Muscle layer of colon (tissue), 2 donors: ENCODE measurements at regions not wholly inside any gene's neighbourhood (a gene's known extent, or its start where the extent isn't known, plus 50 kb on each side); places are given as distances from the start of the nearest gene placed in this dataset.
"Not testable (repeated sequence)": the region's sequence is repeated elsewhere in the genome, so short reads cannot be mapped to it uniquely, and the experiment has no call there.

Experiments
- H3K27ac ChIP-seq: one replicate; pipeline ENCODE4 v1.7.0; 2013; ENCODE audit warnings: low read depth, mild to moderate bottlenecking, low read length, moderate library complexity
- H3K27me3 ChIP-seq, 2 donors: one replicate each; pipeline ENCODE4 v1.7.0; 2013; ENCODE audit warnings: low read length in 2 of 2, mild to moderate bottlenecking in 2 of 2; ENCODE audit not compliant: insufficient read depth in 2 of 2, control insufficient read depth in 1 of 2
- H3K36me3 ChIP-seq: one replicate; pipeline ENCODE4 v1.7.0; 2013; ENCODE audit warnings: mild to moderate bottlenecking, low read length; ENCODE audit not compliant: insufficient read depth
- H3K4me1 ChIP-seq: one replicate; pipeline ENCODE4 v1.7.0; 2013; ENCODE audit warnings: mild to moderate bottlenecking, low read length; ENCODE audit not compliant: insufficient read depth
- H3K4me3 ChIP-seq, 2 donors: one replicate each; pipeline ENCODE4 v1.7.0; 2013; ENCODE audit warnings: low read length in 2 of 2, low read depth in 1 of 2, mild to moderate bottlenecking in 1 of 2, moderate library complexity in 1 of 2
- H3K9ac ChIP-seq: one replicate; pipeline ENCODE4 v1.7.0; 2013; ENCODE audit warnings: low read length
- H3K9me3 ChIP-seq: one replicate; pipeline ENCODE4 v1.7.0; 2013; ENCODE audit warnings: mild to moderate bottlenecking, low read length
- donor health status: abdominal sarcoma.
- donor health status: Adenocarcinoma of cecum.

DNA sequence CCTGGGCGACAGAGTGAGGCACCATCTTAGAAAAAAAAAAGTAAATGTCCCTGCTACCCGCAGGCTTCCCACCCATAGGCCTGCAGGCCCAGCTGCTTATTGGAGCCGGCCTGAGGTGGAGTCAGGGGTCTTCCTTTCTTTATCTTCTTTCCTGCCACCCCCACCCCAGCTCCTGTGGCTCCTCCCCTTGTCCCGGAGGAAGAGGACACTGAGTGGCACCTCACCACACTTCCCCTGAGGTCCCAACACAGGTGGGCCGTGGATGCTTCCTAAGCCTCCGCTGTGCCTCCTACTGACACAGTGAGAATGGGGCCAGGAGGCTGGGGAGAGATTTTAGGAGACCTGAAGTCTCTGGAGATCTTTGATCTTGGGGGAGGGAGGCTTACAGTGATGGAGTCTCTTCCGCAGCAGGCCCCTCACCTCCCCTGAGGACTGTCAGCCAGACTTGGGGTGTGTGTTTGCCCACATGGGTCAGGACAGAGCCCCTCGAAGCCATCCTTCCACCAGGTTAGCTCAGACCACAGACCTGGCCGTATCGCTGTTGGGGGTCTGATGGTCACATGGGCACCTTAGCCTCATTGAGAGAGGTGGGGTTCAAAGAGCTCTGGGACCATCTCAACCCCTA, 135.4 kb upstream of the IER5L start:
- Histone ChIP-seq H3K36me3 (no peaks in the 10 kb centered on the region), H3K9me3 (no peaks in the 10 kb centered on the region), H3K4me3 (no peak overlapping the region), H3K27me3 (no peaks in the 10 kb centered on the region), H3K27ac (no peak overlapping the region), H3K9ac (no peak overlapping the region), H3K4me1 (peaks cover 18% of the 10 kb centered on the region)

DNA sequence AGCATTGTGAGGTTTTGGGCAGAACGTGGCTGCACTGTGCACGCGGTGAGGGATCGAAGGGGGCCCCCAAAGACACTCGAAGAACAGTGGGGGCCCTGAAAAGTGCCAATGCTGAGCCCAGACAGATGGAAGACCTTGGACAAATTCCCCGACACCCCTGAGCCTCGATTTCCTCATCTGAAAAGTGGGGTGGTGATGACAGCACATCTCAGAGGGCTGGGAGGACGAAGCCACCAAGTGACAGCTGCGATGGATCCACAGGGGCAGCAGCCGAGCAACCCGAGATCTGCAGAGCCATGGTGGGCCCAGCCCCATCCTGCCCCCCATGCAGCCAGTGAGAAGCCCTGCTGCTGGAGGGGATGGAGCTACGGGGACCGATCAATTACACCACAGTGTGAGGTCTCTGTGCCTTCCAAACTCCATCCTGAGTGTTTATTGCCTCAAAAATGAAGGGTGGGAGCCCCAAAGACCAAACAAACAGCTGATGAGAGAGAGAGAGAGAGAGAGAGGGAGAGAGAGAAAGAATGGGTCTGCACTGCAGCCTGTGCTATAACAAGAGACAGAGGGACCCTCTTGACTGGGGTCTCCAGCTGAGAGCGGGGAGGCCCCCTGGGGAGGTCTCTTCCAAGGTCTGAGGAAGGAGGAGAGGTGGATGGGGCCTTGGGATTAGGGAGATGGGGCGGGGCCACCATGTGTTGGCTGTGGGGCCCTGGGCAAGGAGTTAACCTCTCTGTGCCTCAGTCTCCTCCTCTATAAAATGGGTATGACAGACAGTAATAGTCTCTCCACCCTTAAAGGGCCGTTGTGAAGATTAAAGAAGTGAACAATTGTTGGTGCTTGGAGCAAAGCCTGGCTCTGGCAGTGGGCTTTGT, 134.4 kb upstream of the IER5L start:
- H3K27me3 ChIP-seq: no peaks in the 10 kb centered on the region
- H3K9ac ChIP-seq: no peak overlapping the region
- H3K9me3 ChIP-seq: no peaks in the 10 kb centered on the region
- no peaks in the 10 kb centered on the region for H3K36me3 ChIP-seq
- H3K4me3 ChIP-seq: no peak overlapping the region
- peaks cover 10% of the 10 kb centered on the region for H3K4me1 ChIP-seq
- H3K27ac ChIP-seq: no peak overlapping the region

DNA sequence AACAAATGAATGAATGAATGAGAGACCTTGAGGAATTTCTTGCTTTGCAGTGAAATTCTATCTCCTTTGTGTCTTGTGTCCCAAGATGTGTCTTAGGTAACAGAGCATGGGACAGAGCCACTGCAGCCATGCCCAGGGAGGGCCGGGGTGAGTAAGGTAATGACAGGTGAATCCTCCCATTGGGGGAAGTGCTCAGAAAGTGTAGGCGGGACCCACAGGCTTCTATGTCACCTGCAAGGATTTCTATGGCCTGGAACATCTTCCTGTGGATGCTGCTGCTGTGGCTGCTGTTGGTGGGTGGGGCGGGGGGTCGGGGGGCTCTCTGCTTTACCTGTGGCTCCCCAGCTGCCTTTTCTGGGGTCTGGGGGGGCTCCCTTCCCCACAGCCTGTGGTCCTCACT, 133.6 kb upstream of the IER5L start:
- H3K9me3 ChIP-seq: no peaks in the 10 kb centered on the region
- H3K27ac ChIP-seq: no peak overlapping the region
- no peak overlapping the region for H3K4me3 ChIP-seq
- H3K36me3 ChIP-seq: no peaks in the 10 kb centered on the region
- H3K27me3 ChIP-seq: no peaks in the 10 kb centered on the region
- no peak overlapping the region for H3K9ac ChIP-seq
- H3K4me1 ChIP-seq: peaks cover 8% of the 10 kb centered on the region

DNA sequence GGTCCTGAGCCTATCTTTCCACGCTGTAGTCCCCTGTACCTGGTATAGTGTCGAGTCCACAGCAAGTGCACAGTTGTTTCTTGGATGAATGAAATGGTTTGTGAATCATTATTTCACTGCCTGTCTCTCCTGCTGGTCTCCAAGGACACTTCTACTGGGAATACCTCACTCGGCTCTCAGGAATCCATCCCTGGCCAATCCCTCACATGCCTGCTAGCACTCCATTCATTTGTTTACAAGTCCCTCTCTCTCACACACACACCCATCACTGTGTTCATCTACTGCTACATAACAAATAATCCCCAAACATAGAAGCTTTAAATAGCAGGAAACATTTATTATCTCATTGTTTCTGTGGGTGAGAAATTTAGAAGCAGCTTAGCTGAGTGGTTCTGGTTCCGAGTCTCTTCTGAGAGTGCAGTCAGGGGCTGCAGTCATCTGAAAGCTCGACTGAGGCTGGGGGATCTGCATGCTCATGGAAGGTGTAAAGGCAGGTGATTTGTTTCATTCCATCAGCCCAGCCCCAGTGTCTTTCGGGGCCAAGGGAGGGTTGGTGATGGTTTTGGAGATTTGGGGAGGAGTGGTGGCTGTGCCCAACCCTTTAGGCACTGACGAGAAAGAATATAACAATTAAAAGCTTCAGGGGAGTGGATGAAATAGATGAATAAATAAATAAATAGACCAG, 132.7 kb upstream of the IER5L start:
- H3K4me3 ChIP-seq: no peak overlapping the region
- no peaks in the 10 kb centered on the region for H3K4me1 ChIP-seq
- H3K36me3 ChIP-seq: no peaks in the 10 kb centered on the region
- H3K9ac ChIP-seq: no peak overlapping the region
- no peaks in the 10 kb centered on the region for H3K9me3 ChIP-seq
- no peak overlapping the region for H3K27ac ChIP-seq
- H3K27me3 ChIP-seq: no peaks in the 10 kb centered on the region

DNA sequence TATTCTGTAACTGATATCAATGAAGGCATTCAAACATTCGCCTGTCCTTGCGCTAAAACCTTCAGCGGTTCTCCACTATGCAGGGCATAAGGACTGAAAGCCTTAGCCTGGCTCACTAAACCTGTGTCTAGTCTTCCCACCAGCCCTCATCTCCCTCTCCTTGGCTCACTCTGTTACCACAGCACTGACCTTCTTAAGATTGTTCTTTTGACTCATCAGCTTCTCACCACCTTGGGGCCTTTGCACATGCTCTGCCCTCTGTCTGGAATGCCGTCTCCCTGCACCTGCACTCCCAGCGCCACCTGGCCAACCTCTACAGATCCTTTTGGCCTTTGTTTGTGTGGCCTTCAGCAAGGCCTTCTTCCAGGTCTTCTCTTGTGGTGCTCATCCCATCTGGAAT, 131.8 kb upstream of the IER5L start:
- H3K4me1 ChIP-seq: no peaks in the 10 kb centered on the region
- H3K36me3 ChIP-seq: no peaks in the 10 kb centered on the region
- H3K9ac ChIP-seq: no peak overlapping the region

DNA sequence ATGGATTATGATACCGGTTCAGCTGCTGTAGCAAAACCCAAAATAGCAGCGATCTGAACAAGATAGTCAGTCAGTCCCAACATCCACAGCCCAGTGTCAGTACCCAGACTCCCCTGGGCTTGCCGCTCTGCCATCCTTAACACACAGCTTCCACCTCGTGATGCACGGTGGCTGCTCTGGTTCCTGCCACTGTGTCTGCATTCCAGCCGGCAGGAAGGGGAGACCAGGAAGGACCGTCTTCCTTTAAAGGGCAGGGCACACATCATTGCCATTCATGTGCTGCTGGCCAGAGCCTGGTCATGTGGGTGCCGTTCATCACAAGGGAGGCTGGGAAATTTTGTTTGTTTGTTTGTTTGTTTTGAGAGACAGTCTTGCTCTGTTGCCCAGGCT, 131.0 kb upstream of the IER5L start:
- Histone ChIP-seq H3K27me3 (no peaks in the 10 kb centered on the region), H3K9ac (no peak overlapping the region), H3K27ac (no peak overlapping the region), H3K36me3 (no peaks in the 10 kb centered on the region), H3K9me3 (no peaks in the 10 kb centered on the region), H3K4me3 (no peak overlapping the region), H3K4me1 (no peaks in the 10 kb centered on the region)

More for the DNA sequence above, 131.8 kb upstream of the IER5L start:
- Histone ChIP-seq H3K27ac (no peak overlapping the region), H3K9me3 (no peaks in the 10 kb centered on the region), H3K4me3 (no peak overlapping the region), H3K27me3 (no peaks in the 10 kb centered on the region)

GRCh38 chr9:129307227-129307970, 129.3 kb upstream of the IER5L start:
- Histone ChIP-seq H3K4me1 (no peaks in the 10 kb centered on the region), H3K27me3 (no peaks in the 10 kb centered on the region), H3K4me3 (no peak overlapping the region), H3K9ac (no peak overlapping the region), H3K9me3 (no peaks in the 10 kb centered on the region), H3K36me3 (no peaks in the 10 kb centered on the region), H3K27ac (no peak overlapping the region)

GRCh38 chr9:129306318-129306973, 128.4 kb upstream of the IER5L start:
- no peak overlapping the region for H3K27ac ChIP-seq
- H3K36me3 ChIP-seq: no peaks in the 10 kb centered on the region
- no peaks in the 10 kb centered on the region for H3K27me3 ChIP-seq
- H3K9me3 ChIP-seq: no peaks in the 10 kb centered on the region
- no peaks in the 10 kb centered on the region for H3K4me1 ChIP-seq
- no peak overlapping the region for H3K9ac ChIP-seq
- no peak overlapping the region for H3K4me3 ChIP-seq

DNA sequence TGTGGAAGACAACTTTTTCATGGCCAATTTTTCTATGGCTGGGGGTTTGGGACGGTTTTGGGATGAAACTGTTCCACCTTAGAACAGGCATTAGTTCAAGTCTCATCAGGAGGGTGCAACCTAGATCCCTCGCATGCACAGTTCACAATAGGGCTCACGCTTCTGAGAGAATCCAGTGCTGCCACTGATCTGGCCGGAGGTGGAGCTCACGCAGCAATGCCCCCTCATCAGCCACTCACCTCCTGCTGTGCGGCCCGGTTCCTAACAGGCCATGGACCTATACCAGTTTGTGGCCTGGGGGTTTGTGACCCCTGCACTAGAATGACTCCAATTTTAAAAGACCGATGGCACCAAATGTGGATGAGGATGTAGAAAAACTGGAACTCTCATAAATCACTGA, 127.2 kb upstream of the IER5L start:
- Histone ChIP-seq H3K27ac (no peak overlapping the region), H3K4me3 (no peak overlapping the region), H3K9me3 (no peaks in the 10 kb centered on the region), H3K9ac (no peak overlapping the region), H3K36me3 (no peaks in the 10 kb centered on the region), H3K27me3 (no peaks in the 10 kb centered on the region), H3K4me1 (no peaks in the 10 kb centered on the region)

DNA sequence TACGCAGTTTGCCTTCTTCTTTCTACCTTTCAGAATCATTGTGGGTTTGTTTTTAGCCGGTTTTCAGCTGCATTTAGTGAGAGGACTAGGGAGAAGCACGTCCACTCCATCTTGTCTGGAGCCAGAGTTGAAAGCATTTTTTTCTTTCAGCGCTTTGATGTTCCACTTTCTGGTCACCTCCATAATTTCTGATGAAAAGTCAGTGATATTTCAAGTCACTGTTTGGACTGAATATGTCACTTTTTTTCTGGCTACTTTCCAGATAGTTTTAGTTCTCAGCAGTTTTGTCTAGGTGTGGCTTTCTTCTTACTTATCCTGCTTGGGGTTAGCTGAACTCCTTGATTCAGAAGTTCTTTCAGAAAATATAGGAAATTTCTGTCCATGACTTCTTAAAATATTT, 123.9 kb upstream of the IER5L start:
- Histone ChIP-seq H3K4me3 (no peak overlapping the region), H3K27ac (no peak overlapping the region), H3K9ac (no peak overlapping the region), H3K27me3 (no peaks in the 10 kb centered on the region), H3K9me3 (no peaks in the 10 kb centered on the region), H3K4me1 (no peaks in the 10 kb centered on the region), H3K36me3 (no peaks in the 10 kb centered on the region)

DNA sequence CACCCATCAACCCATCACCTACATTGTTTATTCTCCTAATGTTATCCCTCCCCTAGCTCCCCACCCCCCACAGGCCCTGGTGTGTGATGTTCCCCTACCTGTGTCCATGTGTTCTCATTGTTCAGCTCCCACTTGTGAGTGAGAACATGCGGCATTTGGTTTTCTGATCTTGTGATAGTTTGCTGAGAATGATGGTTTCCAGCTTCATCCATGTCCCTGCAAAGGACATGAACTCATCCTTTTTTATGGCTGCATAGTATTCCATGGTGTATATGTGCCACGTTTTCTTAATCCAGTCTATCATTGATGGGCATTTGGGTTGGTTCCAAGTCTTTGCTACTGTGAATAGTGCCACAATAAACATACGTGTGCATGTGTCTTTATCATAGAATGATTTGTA, 118.1 kb upstream of the IER5L start:
- not testable (repeated sequence) for H3K27me3 ChIP-seq, H3K36me3 ChIP-seq, H3K4me3 ChIP-seq, H3K27ac ChIP-seq, H3K9me3 ChIP-seq, H3K9ac ChIP-seq, H3K4me1 ChIP-seq
